AG09319 (cell line): ENCODE measurements at regions not wholly inside any gene's neighbourhood (a gene's known extent, or its start where the extent isn't known, plus 50 kb on each side); places are given as distances from the start of the nearest gene placed in this dataset.

Experiments
- DNase-seq: peaks from one replicate; pipeline ENCODE4 v3.0.0-alpha.2; 2010; ENCODE audit warnings: low read depth; ENCODE audit errors: extremely low read depth
- TF ChIP-seq, protein P1 (sequence below): IDR thresholded peaks from 2 replicates; pipeline ENCODE4 v1.5.1; 2011; ENCODE audit warnings: low read depth, mild to moderate bottlenecking, inconsistent platforms, low read length, moderate library complexity

DNA sequence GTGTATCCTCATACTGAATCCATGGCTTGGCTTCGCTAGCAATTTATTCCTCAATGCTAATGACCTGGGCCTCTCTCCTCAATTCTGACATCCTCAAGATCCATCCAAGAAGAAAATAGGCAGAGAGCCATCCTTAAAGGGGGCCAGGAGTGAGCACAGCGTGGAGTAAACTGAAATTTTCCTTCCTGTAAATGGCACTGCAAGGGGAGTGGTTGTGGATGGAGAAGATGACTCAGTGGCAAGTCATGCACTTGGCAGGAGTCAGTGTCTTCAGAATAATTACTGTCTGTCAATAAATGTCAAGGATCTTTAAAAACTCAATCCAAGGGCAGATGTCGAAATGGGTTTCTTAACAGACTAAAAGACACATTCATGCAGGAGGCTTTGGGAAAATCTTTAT lies 88.0 kb upstream of the TMEM132C start:
- TF ChIP-seq, protein P1, sequence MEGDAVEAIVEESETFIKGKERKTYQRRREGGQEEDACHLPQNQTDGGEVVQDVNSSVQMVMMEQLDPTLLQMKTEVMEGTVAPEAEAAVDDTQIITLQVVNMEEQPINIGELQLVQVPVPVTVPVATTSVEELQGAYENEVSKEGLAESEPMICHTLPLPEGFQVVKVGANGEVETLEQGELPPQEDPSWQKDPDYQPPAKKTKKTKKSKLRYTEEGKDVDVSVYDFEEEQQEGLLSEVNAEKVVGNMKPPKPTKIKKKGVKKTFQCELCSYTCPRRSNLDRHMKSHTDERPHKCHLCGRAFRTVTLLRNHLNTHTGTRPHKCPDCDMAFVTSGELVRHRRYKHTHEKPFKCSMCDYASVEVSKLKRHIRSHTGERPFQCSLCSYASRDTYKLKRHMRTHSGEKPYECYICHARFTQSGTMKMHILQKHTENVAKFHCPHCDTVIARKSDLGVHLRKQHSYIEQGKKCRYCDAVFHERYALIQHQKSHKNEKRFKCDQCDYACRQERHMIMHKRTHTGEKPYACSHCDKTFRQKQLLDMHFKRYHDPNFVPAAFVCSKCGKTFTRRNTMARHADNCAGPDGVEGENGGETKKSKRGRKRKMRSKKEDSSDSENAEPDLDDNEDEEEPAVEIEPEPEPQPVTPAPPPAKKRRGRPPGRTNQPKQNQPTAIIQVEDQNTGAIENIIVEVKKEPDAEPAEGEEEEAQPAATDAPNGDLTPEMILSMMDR, result no peak
- DNase-seq, result no peak

- no peak for DNase-seq
- TF ChIP-seq, protein P1, result no peak
These were observed 86.8 kb upstream of the TMEM132C start for GRCh38 chr12:128180166-128180565.

GRCh38 chr12:128190052-128190451 lies 76.9 kb upstream of the TMEM132C start:
- no peak for DNase-seq

GRCh38 chr12:128190614-128191013 lies 76.4 kb upstream of the TMEM132C start:
- TF ChIP-seq, protein P1, result no peak
- DNase-seq, result no peak

More at GRCh38 chr12:128190052-128190451, 76.9 kb upstream of the TMEM132C start:
- TF ChIP-seq, protein P1, result no peak

DNA sequence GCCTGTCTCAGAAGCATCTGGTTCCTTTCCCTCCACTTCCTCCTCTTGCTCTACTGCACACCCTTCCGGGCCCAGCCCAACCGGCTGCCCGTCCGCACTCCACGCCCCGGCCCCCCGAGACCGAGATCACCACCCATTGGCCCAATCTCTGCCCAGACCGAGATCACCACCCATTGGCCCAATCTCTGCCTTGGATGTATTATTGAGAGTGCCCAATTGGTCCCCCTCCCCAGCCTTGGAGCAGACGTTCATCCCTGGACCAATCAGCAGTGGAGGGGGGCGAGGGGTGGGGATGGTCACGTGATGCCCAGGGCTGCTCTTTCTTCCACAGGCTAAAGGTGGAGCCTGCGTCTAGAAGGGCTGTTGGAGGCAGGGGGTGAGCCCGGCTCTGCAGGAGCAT lies 75.6 kb upstream of the TMEM132C start:
- TF ChIP-seq, protein P1, result no peak
- no peak for DNase-seq

DNA sequence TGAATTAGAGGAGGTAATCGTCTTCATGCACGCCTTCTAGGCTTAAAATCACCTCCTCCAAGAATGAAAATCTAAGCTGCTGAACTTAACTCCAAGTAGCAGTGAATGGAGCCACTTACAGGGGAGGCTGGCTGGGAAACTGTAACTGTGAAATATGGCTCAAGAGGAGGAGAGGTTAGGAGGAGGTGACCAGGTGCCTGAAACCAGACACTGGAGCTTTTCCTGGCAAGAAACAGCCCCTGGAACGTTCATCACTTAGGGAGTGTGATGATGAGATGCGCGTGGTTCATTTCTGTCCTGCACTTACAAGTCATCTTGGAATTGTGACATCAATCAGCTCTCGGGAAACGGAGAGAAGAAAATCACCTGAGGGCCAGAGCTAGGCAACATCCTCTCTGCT lies 62.3 kb upstream of the TMEM132C start:
- no peak for DNase-seq
- TF ChIP-seq, protein P1, result no peak

DNA sequence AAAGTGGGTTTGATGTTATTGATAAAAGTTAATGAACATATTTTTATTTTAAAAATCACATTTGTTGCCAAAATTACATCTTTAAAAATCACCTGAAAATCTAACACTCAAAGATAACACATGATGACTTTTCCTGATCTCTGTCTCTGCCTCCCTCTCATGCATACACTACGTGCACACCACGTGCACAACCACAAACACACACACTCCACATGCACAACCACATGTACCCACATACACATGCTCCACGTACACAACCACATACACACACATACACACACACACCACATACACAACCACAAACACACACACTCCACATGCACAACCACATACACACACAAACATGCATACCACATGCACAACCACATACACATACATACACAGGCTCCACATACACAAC lies 61.8 kb upstream of the TMEM132C start:
- TF ChIP-seq, protein P1, result no peak
- DNase-seq, result no peak

GRCh38 chr12:128205758-128206157 lies 61.2 kb upstream of the TMEM132C start:
- TF ChIP-seq, protein P1, result no peak
- no peak for DNase-seq
